ENCODE measurements at regions not wholly inside any gene's neighbourhood (a gene's known extent, or its start where the extent isn't known, plus 50 kb on each side); places are given as distances from the start of the nearest gene placed in this dataset.

- H3K79me2 ChIP-seq (ENCODE audit: insufficient read depth, low read length) = no peaks in the 10 kb centered on the region
- H3K4me3 ChIP-seq (ENCODE audit: low read length, poor library complexity, severe bottlenecking) = no peak overlapping the region
- H3K4me1 ChIP-seq (ENCODE audit: insufficient read depth, low read length, poor library complexity, severe bottlenecking) = no peaks in the 10 kb centered on the region
- TF ChIP-seq EZH2phosphoT487 (IDR thresholded peaks at IDR 0.05; ENCODE audit: borderline replicate concordance) (no peak), CTCF (conservative IDR thresholded peaks at IDR 0.05; ENCODE audit: low read length) (no peak)
- H3K9me3 ChIP-seq (ENCODE audit: insufficient read depth, low read depth, low read length) = no peaks in the 10 kb centered on the region
- H3K9me2 ChIP-seq (replicated peaks; ENCODE audit: low read depth, low read length) = no peaks in the 10 kb centered on the region
- H3K9ac ChIP-seq (ENCODE audit: low read depth, low read length, poor library complexity, severe bottlenecking) = no peak overlapping the region
- no peaks in the 10 kb centered on the region for H3F3A ChIP-seq (ENCODE audit: low read depth)
- no peaks in the 10 kb centered on the region for H3K36me3 ChIP-seq (ENCODE audit: insufficient read depth, low read length)
- H3K27me3 ChIP-seq (ENCODE audit: insufficient read depth, low read length, poor library complexity, severe bottlenecking) = no peaks in the 10 kb centered on the region
- no peak overlapping the region for H3K4me2 ChIP-seq (ENCODE audit: low read depth, low read length, poor library complexity, severe bottlenecking)
- H4K20me1 ChIP-seq (ENCODE audit: insufficient read depth, low read length, poor library complexity, severe bottlenecking) = no peaks in the 10 kb centered on the region
- H2AFZ ChIP-seq (ENCODE audit: low read length) = no peak overlapping the region
These were observed 203.7 kb downstream of the AMY1C start for GRCh38 chr1:103953386-103953785.

GRCh38 chr1:103958699-103959098 is 209.0 kb downstream of the AMY1C start:
- H3K9ac ChIP-seq (ENCODE audit: low read depth, low read length, poor library complexity, severe bottlenecking) = no peak overlapping the region
- H3K36me3 ChIP-seq (ENCODE audit: insufficient read depth, low read length) = no peaks in the 10 kb centered on the region
- H3K4me3 ChIP-seq (ENCODE audit: low read length, poor library complexity, severe bottlenecking) = no peak overlapping the region
- H3K4me1 ChIP-seq (ENCODE audit: insufficient read depth, low read length, poor library complexity, severe bottlenecking) = no peaks in the 10 kb centered on the region
- H3K9me2 ChIP-seq (replicated peaks; ENCODE audit: low read depth, low read length) = no peaks in the 10 kb centered on the region
- no peaks in the 10 kb centered on the region for H3K79me2 ChIP-seq (ENCODE audit: insufficient read depth, low read length)
- H3F3A ChIP-seq (ENCODE audit: low read depth) = no peaks in the 10 kb centered on the region
- H3K4me2 ChIP-seq (ENCODE audit: low read depth, low read length, poor library complexity, severe bottlenecking) = no peak overlapping the region
- no peak for TF ChIP-seq CTCF (conservative IDR thresholded peaks at IDR 0.05; ENCODE audit: low read length)
- no peak for TF ChIP-seq EZH2phosphoT487 (IDR thresholded peaks at IDR 0.05; ENCODE audit: borderline replicate concordance)
- H3K9me3 ChIP-seq (ENCODE audit: insufficient read depth, low read depth, low read length) = no peaks in the 10 kb centered on the region; the same call in 1 of the 2 replicates
- no peaks in the 10 kb centered on the region for H4K20me1 ChIP-seq (ENCODE audit: insufficient read depth, low read length, poor library complexity, severe bottlenecking)
- H2AFZ ChIP-seq (ENCODE audit: low read length) = no peak overlapping the region
- H3K27me3 ChIP-seq (ENCODE audit: insufficient read depth, low read length, poor library complexity, severe bottlenecking) = no peaks in the 10 kb centered on the region

DNA sequence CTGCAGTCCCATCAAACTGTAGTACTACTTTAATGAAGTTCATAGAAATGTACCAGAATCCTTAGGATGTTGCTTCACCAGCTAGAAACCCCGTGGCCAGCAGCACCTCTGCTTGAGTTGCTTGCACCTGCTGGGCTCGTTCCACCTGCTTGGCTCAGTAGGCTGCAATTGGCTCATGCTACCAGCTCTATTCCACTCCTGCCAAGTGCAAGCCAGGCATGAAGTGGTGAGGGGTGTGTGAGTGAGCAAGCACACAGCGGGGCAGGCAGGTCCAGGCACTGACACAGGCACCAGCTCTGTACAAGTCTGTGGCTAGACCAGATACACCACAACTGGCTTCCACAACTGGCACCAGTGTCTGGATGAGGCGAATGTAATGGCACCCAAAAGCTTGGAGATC is 209.9 kb downstream of the AMY1C start:
- H2AFZ ChIP-seq (ENCODE audit: low read length) = no peak overlapping the region
- H4K20me1 ChIP-seq (ENCODE audit: insufficient read depth, low read length, poor library complexity, severe bottlenecking) = no peaks in the 10 kb centered on the region
- H3K4me3 ChIP-seq (ENCODE audit: low read length, poor library complexity, severe bottlenecking) = no peak overlapping the region
- no peaks in the 10 kb centered on the region for H3F3A ChIP-seq (ENCODE audit: low read depth)
- no peaks in the 10 kb centered on the region for H3K79me2 ChIP-seq (ENCODE audit: insufficient read depth, low read length)
- no peaks in the 10 kb centered on the region for H3K36me3 ChIP-seq (ENCODE audit: insufficient read depth, low read length)
- H3K27me3 ChIP-seq (ENCODE audit: insufficient read depth, low read length, poor library complexity, severe bottlenecking) = no peaks in the 10 kb centered on the region
- TF ChIP-seq EZH2phosphoT487 (IDR thresholded peaks at IDR 0.05; ENCODE audit: borderline replicate concordance) (no peak), CTCF (conservative IDR thresholded peaks at IDR 0.05; ENCODE audit: low read length) (no peak)
- H3K9me3 ChIP-seq (ENCODE audit: insufficient read depth, low read depth, low read length) = no peaks in the 10 kb centered on the region; the same call in 1 of the 2 replicates
- no peaks in the 10 kb centered on the region for H3K4me1 ChIP-seq (ENCODE audit: insufficient read depth, low read length, poor library complexity, severe bottlenecking)
- no peak overlapping the region for H3K9ac ChIP-seq (ENCODE audit: low read depth, low read length, poor library complexity, severe bottlenecking)
- no peak overlapping the region for H3K4me2 ChIP-seq (ENCODE audit: low read depth, low read length, poor library complexity, severe bottlenecking)
- no peaks in the 10 kb centered on the region for H3K9me2 ChIP-seq (replicated peaks; ENCODE audit: low read depth, low read length)
